NOMO-1 (cell line): ENCODE measurements at regions not wholly inside any gene's neighbourhood (a gene's known extent, or its start where the extent isn't known, plus 50 kb on each side); places are given as distances from the start of the nearest gene placed in this dataset.

Experiments used
- DNase-seq, 2 experiments: peaks; one replicate each; lab custom pipeline; 2025; ENCODE audit not compliant: unreplicated experiment in 2 of 2; lab: John Stamatoyannopoulos, UW

- DNase-seq = no peak
Observed at GRCh38 chr10:62652114-62652513, 152.4 kb upstream of the ADO start.

DNA sequence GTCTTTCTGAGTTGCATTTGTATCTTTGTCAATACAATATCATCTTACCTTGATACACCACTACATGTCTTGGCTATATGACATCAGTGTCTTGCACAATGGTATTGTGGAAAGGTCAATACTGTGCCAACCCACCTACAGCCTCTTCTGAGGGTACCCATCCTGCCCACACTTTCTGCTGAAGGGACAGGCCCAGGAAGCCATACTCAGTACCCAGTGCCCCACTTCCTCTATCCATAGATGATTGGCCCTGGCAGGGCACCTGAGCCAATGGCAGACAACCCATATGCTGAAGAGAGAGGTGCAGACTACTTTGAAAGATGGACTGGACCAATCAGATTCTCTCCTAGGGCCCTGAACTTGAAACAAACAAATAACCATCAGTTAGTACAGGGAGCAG is 152.0 kb upstream of the ADO start:
- DNase-seq = no peak

DNA sequence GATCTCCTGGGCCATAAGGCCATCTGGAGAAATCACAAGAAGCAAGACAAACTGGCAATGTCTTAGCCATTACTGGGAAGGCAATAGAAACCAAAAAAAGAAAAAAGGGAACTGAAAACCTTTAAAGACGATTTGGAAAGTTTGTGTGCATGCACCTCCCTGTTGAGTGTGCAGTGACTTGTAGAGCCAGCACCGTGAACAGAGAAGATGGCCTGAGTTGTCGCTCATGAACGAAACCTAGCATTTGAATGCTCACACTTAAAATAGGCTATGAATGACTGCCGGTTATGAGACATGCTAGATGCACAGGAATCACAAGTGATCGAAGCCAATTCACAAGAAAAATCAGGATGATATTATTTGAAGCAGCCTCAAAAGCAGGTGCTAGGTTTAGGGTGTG is 151.3 kb upstream of the ADO start:
- DNase-seq = peak; percentile 79 to 84

DNA sequence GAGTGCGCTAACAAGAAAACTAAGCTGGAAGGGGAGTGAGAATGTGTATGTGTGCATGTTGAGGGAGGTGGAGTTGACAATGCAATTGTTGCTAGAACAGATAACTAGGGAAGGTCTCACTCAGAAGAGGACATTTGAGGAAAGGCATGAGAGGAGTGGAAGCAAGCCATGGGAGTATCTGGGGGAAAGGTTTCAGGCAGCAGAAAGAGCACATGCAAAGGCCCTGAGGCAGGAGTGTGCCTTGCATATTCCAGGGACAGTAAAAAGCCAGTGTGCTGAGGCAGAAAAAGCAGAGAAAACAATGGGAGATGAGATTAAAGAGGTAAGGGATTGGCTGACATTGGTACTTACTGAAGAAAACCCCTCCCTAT is 149.6 kb upstream of the ADO start:
- no peak for DNase-seq

DNA sequence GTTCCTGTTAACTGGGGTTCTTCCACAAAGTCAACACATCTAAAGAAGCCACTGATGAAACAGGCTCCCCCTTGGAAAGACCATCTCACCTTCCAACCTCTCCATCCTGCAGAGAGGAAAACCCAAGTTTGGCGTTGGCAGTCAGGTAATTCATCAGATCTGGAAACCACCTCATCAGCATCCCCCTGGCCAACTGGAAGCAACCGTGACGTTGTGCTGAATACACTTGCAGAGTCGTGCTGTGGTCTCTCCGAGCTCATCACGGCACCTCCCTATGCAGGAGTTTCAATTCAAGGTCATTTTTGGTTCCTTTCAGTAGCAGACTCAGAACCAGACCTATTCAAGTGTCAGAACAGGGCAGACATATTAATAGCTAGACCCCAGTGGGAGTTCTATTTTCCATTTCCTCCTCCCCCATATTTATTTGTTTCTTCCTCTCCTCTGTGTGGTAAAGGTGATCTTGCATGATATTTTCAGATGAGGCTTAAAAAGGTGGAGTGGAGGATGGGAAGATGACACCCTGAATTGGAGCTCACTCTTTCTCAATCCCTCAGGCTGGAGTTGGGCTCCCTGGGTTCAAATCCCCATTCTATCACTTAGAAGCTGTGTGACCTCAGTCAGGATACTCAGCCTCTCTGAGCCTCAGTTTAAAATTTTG is 149.1 kb upstream of the ADO start:
- DNase-seq = no peak

- no peak for DNase-seq
Observed at GRCh38 chr10:62657244-62657835, 147.2 kb upstream of the ADO start.

DNA sequence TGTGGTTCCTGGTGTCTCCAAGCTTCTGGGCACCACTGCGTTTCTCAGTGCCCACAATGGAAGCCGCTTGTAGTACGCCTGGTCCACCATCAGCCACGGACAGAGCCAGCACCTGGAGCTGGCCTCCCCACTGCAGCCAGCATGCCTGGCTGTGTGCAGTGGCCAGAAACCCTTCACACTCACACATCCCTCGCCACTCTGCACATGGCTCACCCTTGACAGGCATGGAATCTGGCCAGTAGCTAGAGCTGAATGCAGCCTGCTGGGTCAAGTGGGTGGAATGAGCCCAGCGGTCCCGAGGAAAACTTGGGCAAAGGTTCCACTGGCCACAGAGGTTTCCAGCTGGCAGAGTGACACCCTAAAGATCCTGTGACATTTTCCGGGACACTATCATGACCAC is 146.0 kb upstream of the ADO start:
- no peak for DNase-seq

GRCh38 chr10:62661143-62661542 is 143.4 kb upstream of the ADO start:
- no peak for DNase-seq

- DNase-seq = no peak
Observed at GRCh38 chr10:62662486-62662885, 142.0 kb upstream of the ADO start.

DNA sequence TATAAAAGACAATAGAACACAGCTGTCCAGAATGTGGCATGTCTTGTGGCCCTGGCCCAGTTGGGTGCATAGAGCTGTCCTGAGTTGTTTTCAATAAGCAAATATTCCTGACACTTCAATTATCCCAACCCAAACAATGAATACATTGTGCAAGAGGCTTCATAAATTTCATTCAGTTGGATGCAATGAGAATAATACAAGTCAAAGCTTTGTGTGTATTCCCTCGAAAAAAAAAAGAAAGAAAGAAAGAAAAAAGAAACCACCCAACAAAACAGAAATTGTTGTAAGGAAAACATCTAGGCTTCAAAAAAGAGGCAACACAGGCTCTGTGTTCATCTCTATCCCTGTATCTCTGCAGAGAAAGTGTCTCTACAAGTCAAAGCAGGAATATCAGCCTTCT is 138.7 kb upstream of the ADO start:
- no peak for DNase-seq

- peak; percentile 47 to 63 for DNase-seq
Observed at GRCh38 chr10:62666275-62666674, 138.2 kb upstream of the ADO start.

- DNase-seq = peak; percentile 22 to 68
Observed at GRCh38 chr10:62669341-62669740, 135.2 kb upstream of the ADO start.

GRCh38 chr10:62671104-62671503 is 133.4 kb upstream of the ADO start:
- DNase-seq = no peak

DNA sequence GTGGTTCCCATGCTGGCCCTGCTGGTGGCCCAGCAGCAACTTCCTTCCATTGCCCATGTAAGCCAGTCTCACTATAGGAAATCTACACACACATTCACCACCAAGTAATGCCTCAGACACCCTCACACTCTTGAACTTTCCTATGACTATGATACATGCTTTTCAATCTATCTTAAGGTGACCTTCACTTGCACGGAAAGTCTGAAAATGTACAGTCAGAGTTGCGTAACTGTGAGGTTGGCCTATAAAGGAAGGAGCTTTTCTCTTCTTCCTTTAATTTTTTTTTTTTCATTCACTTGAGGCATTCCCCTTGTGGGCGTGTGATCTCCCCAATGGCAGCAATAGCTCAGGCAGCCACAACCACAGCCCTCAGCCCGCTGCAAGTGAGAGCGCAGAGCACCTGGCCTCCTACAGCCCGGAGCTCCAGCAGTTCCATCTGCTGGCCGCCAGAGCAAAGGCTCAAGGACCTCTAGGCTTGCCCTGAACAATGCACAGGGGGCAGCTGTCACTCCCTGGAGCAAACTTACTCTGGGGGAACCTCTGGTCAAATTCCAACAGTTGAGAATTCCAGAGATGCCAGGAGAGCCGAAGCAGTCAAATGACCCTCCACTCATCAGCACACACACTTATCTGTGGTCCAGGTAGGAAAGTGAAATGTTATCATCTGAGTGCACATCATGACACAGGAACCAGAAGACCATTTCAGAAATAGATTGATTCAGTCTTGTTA is 123.1 kb upstream of the ADO start:
- peak; percentile 90 to 98 for DNase-seq

- no peak for DNase-seq
Observed at GRCh38 chr10:62684911-62685310, 119.6 kb upstream of the ADO start.

DNA sequence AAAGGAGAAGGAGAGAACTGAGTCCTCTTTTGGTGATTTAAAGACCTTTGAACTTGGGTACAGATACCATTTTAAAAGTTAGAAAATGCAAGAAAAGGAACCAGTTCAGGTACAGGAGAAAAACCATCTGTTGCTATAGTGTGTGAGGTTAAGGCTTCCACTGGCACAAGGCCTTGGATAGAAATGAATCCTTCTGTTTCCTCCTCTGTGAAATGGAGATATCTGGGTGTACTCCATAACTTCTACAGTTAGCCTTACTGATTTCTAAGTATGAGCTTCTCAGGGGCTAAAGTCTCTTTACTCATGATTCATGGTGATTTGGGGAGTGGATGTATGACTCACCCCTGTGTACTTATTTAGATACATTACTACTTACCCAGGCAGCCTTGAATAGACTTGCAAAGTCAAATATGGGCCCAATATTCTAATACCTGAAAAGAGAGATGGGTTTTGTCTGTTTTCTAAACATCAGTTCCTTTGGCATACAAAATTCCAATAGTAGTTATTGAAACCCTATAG is 117.2 kb upstream of the ADO start:
- no peak for DNase-seq

DNA sequence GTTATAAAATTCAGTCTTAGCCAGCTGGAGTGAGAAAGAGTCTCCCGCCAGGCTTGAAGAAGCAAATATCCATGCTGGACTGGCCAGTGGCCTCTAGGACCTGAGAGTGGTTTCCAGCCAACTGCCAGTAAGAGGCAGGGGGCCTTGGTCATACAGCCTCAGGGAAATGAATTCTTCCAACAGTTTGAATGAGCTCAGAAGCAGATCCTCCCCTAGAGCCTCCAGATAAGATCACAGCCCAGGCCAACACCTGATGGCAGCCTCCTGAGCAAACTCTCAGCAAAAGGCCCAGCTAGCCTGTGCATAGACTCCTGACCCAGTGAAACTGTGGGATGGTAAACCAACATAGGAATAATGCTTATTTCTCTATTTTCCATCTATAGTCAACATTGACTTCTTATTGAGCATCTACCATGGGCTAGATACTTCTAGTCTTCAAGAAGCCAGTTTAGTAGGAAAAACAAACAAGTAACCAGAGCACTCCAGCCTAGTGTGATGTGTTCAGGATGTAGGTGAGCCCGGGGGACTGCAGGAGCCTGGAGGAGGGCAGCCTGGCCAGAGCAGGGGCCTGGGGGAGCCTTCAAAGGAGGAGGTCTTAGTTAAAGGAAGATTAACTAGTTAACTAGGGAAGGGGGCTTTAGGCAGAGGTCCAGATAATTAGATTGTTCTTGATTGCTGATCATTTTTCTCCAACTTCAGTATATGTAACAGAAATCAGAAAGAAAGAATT is 115.4 kb upstream of the ADO start:
- DNase-seq = no peak

DNA sequence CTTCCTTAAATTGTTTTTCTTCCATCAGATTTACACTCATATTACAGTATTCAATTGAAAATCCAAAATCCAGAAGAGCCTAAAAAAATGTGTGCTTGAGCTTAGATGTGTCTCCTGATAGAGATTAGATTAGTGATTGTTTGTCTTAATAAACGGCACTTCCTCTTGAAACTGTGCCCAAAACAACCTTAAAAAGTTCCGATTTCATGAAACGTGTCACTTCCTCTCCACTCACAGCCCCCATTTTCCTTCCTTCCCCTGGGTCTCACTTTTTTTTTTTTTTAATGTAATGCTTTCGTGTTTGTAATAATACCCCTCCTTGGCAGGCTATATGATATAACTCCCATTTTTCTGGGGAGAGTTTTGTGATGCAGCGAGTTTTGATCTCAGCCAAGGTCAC is 114.8 kb upstream of the ADO start:
- DNase-seq = peak; percentile 12 to 43

- no peak for DNase-seq
Observed at GRCh38 chr10:62690703-62691102, 113.8 kb upstream of the ADO start.

DNA sequence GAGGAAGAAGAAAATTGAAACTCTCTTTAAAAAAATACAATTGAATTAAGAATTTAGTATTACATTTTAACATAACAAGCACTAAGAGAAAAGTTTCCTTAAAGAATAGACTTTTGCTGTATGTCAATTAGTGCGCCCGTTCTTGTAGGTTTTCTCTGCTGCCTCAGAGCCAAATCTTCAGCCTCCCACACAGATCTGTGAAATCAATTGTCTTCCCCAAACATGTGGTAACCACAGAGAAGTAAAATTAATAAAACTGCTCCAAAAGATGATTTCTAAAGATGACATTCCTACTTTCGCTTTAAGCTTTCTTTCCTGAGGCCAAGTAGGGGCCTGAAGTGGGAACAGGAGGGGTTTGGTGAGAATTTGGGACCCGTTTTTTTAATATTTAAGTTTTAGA is 113.2 kb upstream of the ADO start:
- DNase-seq = peak in 1 of 2 experiments; percentile 1

DNA sequence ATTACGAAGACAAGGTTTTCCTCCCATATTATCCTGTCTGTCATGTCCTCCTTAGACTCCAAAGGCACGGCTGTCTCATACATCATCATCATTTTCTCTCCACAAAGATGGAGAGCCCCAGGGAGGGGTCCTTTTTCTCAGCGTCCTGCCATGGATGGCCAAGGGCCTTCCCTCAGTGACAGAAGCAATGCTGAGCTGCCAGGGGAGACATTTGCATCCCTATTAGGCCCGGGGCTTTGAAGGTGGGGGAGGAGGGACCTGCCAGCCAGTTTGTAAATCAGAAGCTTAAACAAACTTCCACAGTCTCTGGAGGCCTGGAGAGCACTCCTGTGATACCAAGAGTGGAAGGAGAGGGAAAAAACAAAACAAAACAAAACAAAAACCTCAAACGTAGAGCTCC is 112.4 kb upstream of the ADO start:
- no peak for DNase-seq
